ENCODE measurements at regions not wholly inside any gene's neighbourhood (a gene's known extent, or its start where the extent isn't known, plus 50 kb on each side); places are given as distances from the start of the nearest gene placed in this dataset.

- DNase-seq (ENCODE audit: low read depth in 1 of 2, low spot score in 2 of 2) (no peak), FAIRE-seq (no peak)
- Histone ChIP-seq H2BK120ac (replicated peaks; ENCODE audit: low read depth, low read length) (no peak overlapping the region), H3K9ac (replicated peaks in 1 of 4; ENCODE audit: extremely low read depth in 1 of 4, low read depth in 3 of 4, low read length in 3 of 4) (no peak overlapping the region), H3K56ac (replicated peaks; ENCODE audit: insufficient read length, low read depth, low read length) (no peak overlapping the region), H3K4ac (replicated peaks; ENCODE audit: insufficient read length, low read depth, low read length) (no peak overlapping the region), H3K4me2 (ENCODE audit: insufficient read depth in 1 of 2, low read depth in 2 of 2, low read length in 2 of 2) (no peak overlapping the region), H4K20me1 (replicated peaks in 1 of 2; ENCODE audit: control insufficient read depth in 1 of 2, insufficient read depth in 2 of 2, low read length in 2 of 2) (no peaks in the 10 kb centered on the region), H3K23me2 (ENCODE audit: low read depth, low read length) (no peaks in the 10 kb centered on the region), H3K9me3 (ENCODE audit: insufficient read depth in 2 of 2, low read depth in 1 of 2, low read length in 1 of 2) (no peaks in the 10 kb centered on the region; a peak in 1 of 4 replicates), H3K79me2 (ENCODE audit: control insufficient read depth in 1 of 2, insufficient read depth in 2 of 2, low read length in 2 of 2) (no peaks in the 10 kb centered on the region), H3K36me3 (ENCODE audit: control insufficient read depth in 2 of 4, insufficient read depth in 4 of 4, low read length in 3 of 4) (no peaks in the 10 kb centered on the region), H3K27ac (ENCODE audit: low read depth, low read length) (no peak overlapping the region), H2BK12ac (ENCODE audit: low read depth, low read length) (no peak overlapping the region), H2BK5ac (ENCODE audit: low read depth, low read length) (no peak overlapping the region), H2BK20ac (ENCODE audit: low read length) (no peak overlapping the region), H3K14ac (ENCODE audit: insufficient read length) (no peak overlapping the region), H4K91ac (replicated peaks; ENCODE audit: insufficient read length, low read length) (no peak overlapping the region), H4K5ac (ENCODE audit: insufficient read length, low read depth, low read length) (no peak overlapping the region), H3K23ac (ENCODE audit: insufficient read length) (no peak overlapping the region), H3K27me3 (replicated peaks in 1 of 4; ENCODE audit: control insufficient read depth in 3 of 4, extremely low read depth in 1 of 4, insufficient read depth in 3 of 4, low read length in 3 of 4) (no peaks in the 10 kb centered on the region), H2AK5ac (ENCODE audit: low read depth, low read length) (no peak overlapping the region), H3K79me1 (ENCODE audit: low read depth, low read length) (no peaks in the 10 kb centered on the region), H3K18ac (ENCODE audit: extremely low read depth, low read length) (no peak overlapping the region), H2AFZ (ENCODE audit: low read length) (no peak overlapping the region), H2BK15ac (ENCODE audit: low read length) (no peak overlapping the region), H4K8ac (ENCODE audit: extremely low read depth, insufficient read depth, low read length) (no peak overlapping the region), H3K4me3 (ENCODE audit: extremely low read depth in 1 of 4, insufficient read depth in 2 of 4, low read depth in 3 of 4, low read length in 4 of 4) (no peak overlapping the region), H3K4me1 (replicated peaks in 1 of 4; ENCODE audit: control insufficient read depth in 3 of 4, insufficient read depth in 4 of 4, low read length in 3 of 4) (no peaks in the 10 kb centered on the region)
- ChIA-PET POLR2A (ENCODE audit: partially characterized antibody) (no interaction called here), CTCF (ENCODE audit: partially characterized antibody) (no interaction called here)
- TF ChIP-seq POU5F1 (IDR thresholded peaks at IDR 0.05; ENCODE audit: low read depth, low read length) (no peak), SIN3A (conservative IDR thresholded peaks at IDR 0.05 in 1 of 2, IDR thresholded peaks at IDR 0.05 in 1 of 2; ENCODE audit: low read depth in 1 of 2, low read length in 2 of 2) (no peak), E2F6 (IDR thresholded peaks at IDR 0.05) (no peak), CHD2 (IDR thresholded peaks at IDR 0.05; ENCODE audit: low read length) (no peak), BCL11A (IDR thresholded peaks at IDR 0.05; ENCODE audit: low read depth in 2 of 2, low read length in 2 of 2) (no peak), SAP30 (IDR thresholded peaks at IDR 0.05; ENCODE audit: insufficient read depth, insufficient replicate concordance, low read length) (no peak), EZH2 (IDR thresholded peaks at IDR 0.05; ENCODE audit: low read depth, low read length, severe bottlenecking) (no peak), JUN (IDR thresholded peaks at IDR 0.05; ENCODE audit: low read depth, low read length) (no peak)
Measured at GRCh38 chr4:38371391-38371851, 292.6 kb upstream of the KLF3 start.
